Upper lobe of left lung (tissue), 4 donors: ENCODE measurements at regions not wholly inside any gene's neighbourhood (a gene's known extent, or its start where the extent isn't known, plus 50 kb on each side); places are given as distances from the start of the nearest gene placed in this dataset.

ENCODE experiments used
- CTCF ChIP-seq, 6 experiments: fragments of 450-650 bp in 4 of 6; fragments of 200-600 bp in 2 of 6; sonication (generic) in 2 of 6; IDR thresholded peaks; one replicate each; pipeline ENCODE4 v1.5.1; 2016 to 2019; ENCODE audit warnings: antibody characterized with exemption in 6 of 6
- POLR2A ChIP-seq, 4 donors: fragments of 450-650 bp; IDR thresholded peaks; one replicate each; pipeline ENCODE4 v1.5.1; 2016 to 2017; ENCODE audit warnings: antibody characterized with exemption in 4 of 4, mild to moderate bottlenecking in 2 of 4

- TF ChIP-seq CTCF (IDR thresholded peaks at IDR 0.05) (no peak), POLR2A (IDR thresholded peaks at IDR 0.05) (no peak)
These were observed 465.9 kb downstream of the CDH9 start for GRCh38 chr5:26572480-26572879.
